HepG2 (cell line): ENCODE measurements at regions not wholly inside any gene's neighbourhood (a gene's known extent, or its start where the extent isn't known, plus 50 kb on each side); places are given as distances from the start of the nearest gene placed in this dataset.

ENCODE experiments used
- ATAC-seq: fragments of 200-7000 bp; cut with Tn5 transposase; 3 replicates; pipeline ENCODE4 v1.9.1; 2020; ENCODE audit warnings: mild to moderate bottlenecking, moderate library complexity
- BruUV-seq: library from RNA; stranded (reverse); fragments of 400-500 nt; replicated peaks from 2 replicates; lab custom pipeline; 2021; lab: Mats Ljungman, UMichigan
- CTCF ChIA-PET: fragments of 300-600 bp; formaldehyde crosslinking; extraction: SDS; loops from one replicate; lab custom pipeline; 2021; ENCODE audit warnings: low total read pairs, inconsistent platforms, low intra/inter-chr PET ratio; lab: Yijun Ruan, JAX
- POLR2A ChIA-PET: fragments of 350-600 bp; sonication (Branson Sonifier 250); formaldehyde crosslinking; loops from one replicate; lab custom pipeline; 2020; ENCODE audit warnings: antibody characterized with exemption, inconsistent platforms; lab: Yijun Ruan, JAX
- DNase-seq: peaks from one replicate; pipeline ENCODE4 v3.0.0-alpha.2; 2015; ENCODE audit warnings: low spot score
- FAIRE-seq: peaks from 3 replicates; lab custom pipeline; 2011; peaks lifted over from hg19 to GRCh38; lab: Jason Lieb, UNC
- H2AFZ ChIP-seq: one replicate; pipeline ENCODE4 v1.6.1; 2011; ENCODE audit warnings: low read length, inconsistent platforms
- H3K27ac ChIP-seq: fragments of 300-600 bp; 3 replicates; pipeline ENCODE4 v1.8.0; 2011; ENCODE audit warnings: mixed run types, mild to moderate bottlenecking, mixed read lengths, low read length, inconsistent platforms; ENCODE audit not compliant: insufficient read depth; ENCODE audit errors: extremely low read length
- H3K27me3 ChIP-seq, 2 experiments: fragments of 200-600 bp in 1 of 2; 2 replicates in 1 of 2; 3 replicates in 1 of 2; pipeline versions ENCODE4 v1.6.0 to v1.8.0; 2011; ENCODE audit warnings: low read length in 2 of 2, mild to moderate bottlenecking in 2 of 2, moderate library complexity in 2 of 2, inconsistent platforms in 1 of 2; ENCODE audit not compliant: insufficient read depth in 2 of 2, control insufficient read depth in 1 of 2
- H3K36me3 ChIP-seq, 2 experiments: fragments of 200-600 bp in 1 of 2; replicated peaks in 1 of 2; 2 replicates in 1 of 2; 3 replicates in 1 of 2; pipeline versions ENCODE4 v1.5.1 to v1.8.0; 2011; ENCODE audit warnings: low read length in 2 of 2, inconsistent platforms in 1 of 2; ENCODE audit not compliant: insufficient read depth in 2 of 2, control insufficient read depth in 1 of 2
- H3K4me1 ChIP-seq: 2 replicates; pipeline ENCODE4 v1.5.1; 2012; ENCODE audit warnings: low read length, inconsistent platforms; ENCODE audit not compliant: insufficient read depth
- H3K4me2 ChIP-seq: 2 replicates; pipeline ENCODE4 v1.6.0; 2011; ENCODE audit warnings: low read depth, low read length, inconsistent platforms
- H3K4me3 ChIP-seq, 3 experiments: fragments of 200-600 bp in 1 of 3; sonication (generic), shearing (Covaris generic) in 1 of 3; replicated peaks in 1 of 3; 2 replicates each; pipeline ENCODE4 v1.5.1; 2011 to 2016; ENCODE audit warnings: low read length in 3 of 3, inconsistent platforms in 2 of 3, low read depth in 2 of 3, mild to moderate bottlenecking in 2 of 3, control low read depth in 1 of 3, mixed read lengths in 1 of 3; ENCODE audit not compliant: insufficient read depth in 1 of 3
- H3K79me2 ChIP-seq: one replicate; pipeline ENCODE4 v1.6.1; 2011; ENCODE audit warnings: low read length, inconsistent platforms; ENCODE audit not compliant: insufficient read depth
- H3K9ac ChIP-seq: 2 replicates; pipeline ENCODE4 v1.6.0; 2011; ENCODE audit warnings: mild to moderate bottlenecking, low read depth, low read length, inconsistent platforms; ENCODE audit not compliant: insufficient read depth
- H3K9me3 ChIP-seq: 2 replicates; pipeline ENCODE4 v1.5.1; 2012; ENCODE audit warnings: mild to moderate bottlenecking, low read length
- H4K20me1 ChIP-seq: 2 replicates; pipeline ENCODE4 v1.6.0; 2011; ENCODE audit warnings: inconsistent platforms, mild to moderate bottlenecking, low read length, moderate library complexity; ENCODE audit not compliant: insufficient read depth
- BRD4 ChIP-seq: sonication (generic); formaldehyde crosslinking; IDR thresholded peaks from 2 replicates; pipeline ENCODE4 v1.4.0; 2020; ENCODE audit warnings: missing genetic modification reagents
- CBX1 ChIP-seq: IDR thresholded peaks from one replicate; pipeline ENCODE4 v1.6.1; 2016; ENCODE audit warnings: antibody characterized with exemption, low read depth
- E2F5 ChIP-seq: sonication (generic); formaldehyde crosslinking; conservative IDR thresholded peaks from 2 replicates; pipeline ENCODE4 v1.4.0; 2020; ENCODE audit warnings: missing genetic modification reagents
- KDM3A ChIP-seq: IDR thresholded peaks from 2 replicates; pipeline ENCODE4 v1.6.1; 2018; ENCODE audit warnings: low read depth, missing compliant biosample characterization
- MAFF ChIP-seq: IDR thresholded peaks from 2 replicates; pipeline ENCODE4 v1.6.1; 2011; ENCODE audit warnings: low read depth, low read length, improper control_type of control experiment
- MAFK ChIP-seq, 2 experiments: IDR thresholded peaks in 1 of 2; conservative IDR thresholded peaks in 1 of 2; 2 replicates each; pipeline ENCODE4 v1.6.1; 2011; ENCODE audit warnings: improper control_type of control experiment in 2 of 2, low read length in 2 of 2
- NCOR1 ChIP-seq: fragments of 200-600 bp; sonication (generic); IDR thresholded peaks from 2 replicates; pipeline ENCODE4 v1.7.0; 2017; ENCODE audit warnings: antibody characterized with exemption, low read length, borderline replicate concordance
- NFKBIZ ChIP-seq: IDR thresholded peaks from 2 replicates; pipeline ENCODE4 v1.6.1; 2018; ENCODE audit warnings: missing genetic modification reagents, missing compliant biosample characterization
- TBX3 ChIP-seq: fragments of 450-650 bp; IDR thresholded peaks from 2 replicates; pipeline ENCODE4 v1.6.1; 2017; ENCODE audit warnings: antibody characterized with exemption, mild to moderate bottlenecking, inconsistent platforms, borderline replicate concordance
- ZIK1 ChIP-seq: sonication (generic); formaldehyde crosslinking; IDR thresholded peaks from 2 replicates; pipeline ENCODE4 v1.5.0; 2020; ENCODE audit warnings: mild to moderate bottlenecking, low read depth, missing genetic modification reagents, borderline replicate concordance
- ZKSCAN1 ChIP-seq: fragments of 150-350 bp; IDR thresholded peaks from 2 replicates; pipeline ENCODE4 v1.6.1; 2014; ENCODE audit warnings: low read length
- ZNF501 ChIP-seq: sonication (generic); formaldehyde crosslinking; IDR thresholded peaks from 2 replicates; pipeline ENCODE4 v1.5.1; 2020; ENCODE audit warnings: mild to moderate bottlenecking, moderate library complexity, missing genetic modification reagents
- ZNF619 ChIP-seq: sonication (generic); formaldehyde crosslinking; IDR thresholded peaks from 2 replicates; pipeline ENCODE4 v1.4.0; 2020; ENCODE audit warnings: mild to moderate bottlenecking, missing genetic modification reagents
- ZNF652 ChIP-seq: IDR thresholded peaks from 2 replicates; pipeline ENCODE4 v1.6.1; 2016; ENCODE audit warnings: low read depth, borderline replicate concordance
- ZNF780A ChIP-seq: sonication (generic); formaldehyde crosslinking; IDR thresholded peaks from 2 replicates; pipeline ENCODE4 v1.8.0; 2022; ENCODE audit warnings: mild to moderate bottlenecking, missing genetic modification reagents, moderate library complexity
- WGBS: methylation state at CpG from one replicate; pipeline ENCODE4 v1.1.6; 2017; ENCODE audit warnings: low lambda C conversion rate; 5-methylcytosine and 5-hydroxymethylcytosine counted together
- in situ Hi-C: cut with HindIII; loops from 2 replicates; pipeline ENCODE4 v1.10.0; 2017; ENCODE audit warnings: low pct_unique_long_range_greater_than_20kb; ENCODE audit not compliant: extremely low pct_ligation_motif_present
- intact Hi-C: fragments of 100-400 bp; cut with micrococcal nuclease; formaldehyde crosslinking; loops from one replicate; pipeline ENCODE4 v1.10.0; 2022; ENCODE audit not compliant: unreplicated experiment
- TF ChIP-seq, protein P1 (sequence below): sonication (generic); formaldehyde crosslinking; IDR thresholded peaks from 2 replicates; pipeline ENCODE4 v1.8.1; 2022; ENCODE audit warnings: mild to moderate bottlenecking, missing genetic modification reagents
- TF ChIP-seq, protein P2 (sequence below): sonication (generic); formaldehyde crosslinking; IDR thresholded peaks from 2 replicates; pipeline ENCODE4 v1.4.0; 2020; ENCODE audit warnings: mild to moderate bottlenecking, missing genetic modification reagents

DNA sequence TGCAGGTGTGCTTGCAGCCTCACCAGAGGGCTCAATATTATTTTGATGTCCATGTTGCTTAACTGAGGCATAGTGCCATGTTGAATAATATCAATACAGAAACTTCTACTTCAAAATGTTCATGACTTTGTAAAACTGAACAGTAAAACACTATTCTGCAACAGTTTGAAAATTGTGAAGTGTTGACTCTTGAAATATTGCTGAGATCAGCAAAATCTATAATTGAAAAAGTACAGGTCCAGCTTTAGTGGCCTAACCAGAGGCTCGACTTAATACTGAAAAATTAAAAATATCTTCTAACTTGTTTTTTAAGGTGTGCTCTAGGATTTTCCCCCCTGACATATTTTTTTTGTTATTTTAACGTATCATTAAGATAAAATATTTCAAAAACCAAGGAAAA, 1460.7 kb downstream of the EFNB2 start:
- H3K27me3 ChIP-seq = no peaks in the 10 kb centered on the region
- ATAC-seq = no peak
- no peak overlapping the region for H3K9ac ChIP-seq
- CTCF ChIA-PET = no interaction called here
- H2AFZ ChIP-seq = no peak overlapping the region
- WGBS = 0% methylated on average over 2 of the region's 2 CpGs
- H3K9me3 ChIP-seq = peaks cover 14% of the 10 kb centered on the region; the same call in 1 of the 2 replicates
- no peaks in the 10 kb centered on the region for H4K20me1 ChIP-seq
- H3K4me2 ChIP-seq = no peak overlapping the region
- in situ Hi-C loops = no loop called here
- no peak overlapping the region for H3K4me3 ChIP-seq
- H3K36me3 ChIP-seq = no peaks in the 10 kb centered on the region
- no TSS peak for BruUV-seq
- no peak overlapping the region for H3K27ac ChIP-seq
- H3K4me1 ChIP-seq = no peaks in the 10 kb centered on the region
- no peak for DNase-seq
- intact Hi-C loops = no loop called here
- POLR2A ChIA-PET = no interaction called here
- FAIRE-seq = no peak
- no peak for TF ChIP-seq ZNF501 (CRISPR knock-in tag)
- peak; percentile 99 for TF ChIP-seq MAFF
- no peak for TF ChIP-seq TBX3
- TF ChIP-seq ZIK1 (CRISPR knock-in tag) = no peak
- TF ChIP-seq MAFK (conservative IDR thresholded peaks at IDR 0.05 in 1 of 2, IDR thresholded peaks at IDR 0.05 in 1 of 2; ENCODE audit: low read length in 2 of 2) = peak; percentile 97 to 100
- no peaks in the 10 kb centered on the region for H3K79me2 ChIP-seq

DNA sequence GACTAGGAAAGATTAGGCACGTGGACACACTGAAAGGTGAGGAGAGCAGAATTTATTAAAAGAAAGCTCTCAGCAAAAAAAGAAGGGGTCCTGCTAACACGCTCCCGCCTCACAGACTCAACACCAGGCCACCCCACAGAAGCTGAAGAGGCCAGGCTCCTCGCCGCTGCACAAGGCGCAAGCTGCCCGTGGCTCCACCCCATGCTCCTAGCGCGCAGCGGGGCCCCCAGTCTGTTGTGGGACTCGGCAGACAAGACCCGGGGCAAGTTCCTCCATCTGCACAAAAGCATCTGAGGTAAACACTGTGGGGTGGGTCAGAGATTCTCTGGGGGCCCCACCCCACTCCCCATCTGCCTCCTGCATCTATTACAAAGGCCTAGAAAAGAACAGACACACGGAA, 1462.4 kb downstream of the EFNB2 start:
- DNase-seq = no peak
- ChIA-PET POLR2A (no interaction called here), CTCF (no interaction called here)
- Histone ChIP-seq H3K27ac (no peak overlapping the region), H4K20me1 (no peaks in the 10 kb centered on the region), H3K9ac (no peak overlapping the region), H3K36me3 (no peaks in the 10 kb centered on the region), H2AFZ (no peak overlapping the region), H3K4me3 (no peak overlapping the region), H3K9me3 (peaks cover 18% of the 10 kb centered on the region; the same call in 1 of the 2 replicates), H3K79me2 (no peaks in the 10 kb centered on the region), H3K4me2 (no peak overlapping the region), H3K27me3 (no peaks in the 10 kb centered on the region), H3K4me1 (no peaks in the 10 kb centered on the region)
- no peak for FAIRE-seq
- in situ Hi-C loops (no loop called here), intact Hi-C loops (no loop called here)
- 35% methylated on average over 4 of the region's 13 CpGs for WGBS
- no peak for ATAC-seq
- BruUV-seq = no TSS peak
- no peak for TF ChIP-seq E2F5 (CRISPR knock-in tag)
- TF ChIP-seq KDM3A (CRISPR knock-in tag) = no peak
- no peak for TF ChIP-seq ZNF619 (CRISPR knock-in tag)
- TF ChIP-seq NFKBIZ (CRISPR knock-in tag) = no peak
- no peak for TF ChIP-seq CBX1
- TF ChIP-seq BRD4 = no peak
- TF ChIP-seq, protein P1, sequence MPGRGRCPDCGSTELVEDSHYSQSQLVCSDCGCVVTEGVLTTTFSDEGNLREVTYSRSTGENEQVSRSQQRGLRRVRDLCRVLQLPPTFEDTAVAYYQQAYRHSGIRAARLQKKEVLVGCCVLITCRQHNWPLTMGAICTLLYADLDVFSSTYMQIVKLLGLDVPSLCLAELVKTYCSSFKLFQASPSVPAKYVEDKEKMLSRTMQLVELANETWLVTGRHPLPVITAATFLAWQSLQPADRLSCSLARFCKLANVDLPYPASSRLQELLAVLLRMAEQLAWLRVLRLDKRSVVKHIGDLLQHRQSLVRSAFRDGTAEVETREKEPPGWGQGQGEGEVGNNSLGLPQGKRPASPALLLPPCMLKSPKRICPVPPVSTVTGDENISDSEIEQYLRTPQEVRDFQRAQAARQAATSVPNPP (CRISPR knock-in tag) = no peak
- TF ChIP-seq, protein P2, sequence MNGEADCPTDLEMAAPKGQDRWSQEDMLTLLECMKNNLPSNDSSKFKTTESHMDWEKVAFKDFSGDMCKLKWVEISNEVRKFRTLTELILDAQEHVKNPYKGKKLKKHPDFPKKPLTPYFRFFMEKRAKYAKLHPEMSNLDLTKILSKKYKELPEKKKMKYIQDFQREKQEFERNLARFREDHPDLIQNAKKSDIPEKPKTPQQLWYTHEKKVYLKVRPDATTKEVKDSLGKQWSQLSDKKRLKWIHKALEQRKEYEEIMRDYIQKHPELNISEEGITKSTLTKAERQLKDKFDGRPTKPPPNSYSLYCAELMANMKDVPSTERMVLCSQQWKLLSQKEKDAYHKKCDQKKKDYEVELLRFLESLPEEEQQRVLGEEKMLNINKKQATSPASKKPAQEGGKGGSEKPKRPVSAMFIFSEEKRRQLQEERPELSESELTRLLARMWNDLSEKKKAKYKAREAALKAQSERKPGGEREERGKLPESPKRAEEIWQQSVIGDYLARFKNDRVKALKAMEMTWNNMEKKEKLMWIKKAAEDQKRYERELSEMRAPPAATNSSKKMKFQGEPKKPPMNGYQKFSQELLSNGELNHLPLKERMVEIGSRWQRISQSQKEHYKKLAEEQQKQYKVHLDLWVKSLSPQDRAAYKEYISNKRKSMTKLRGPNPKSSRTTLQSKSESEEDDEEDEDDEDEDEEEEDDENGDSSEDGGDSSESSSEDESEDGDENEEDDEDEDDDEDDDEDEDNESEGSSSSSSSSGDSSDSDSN (CRISPR knock-in tag) = no peak
- no peak for TF ChIP-seq ZNF652
- TF ChIP-seq NCOR1 = no peak
- no peak for TF ChIP-seq ZNF780A (CRISPR knock-in tag)
- TF ChIP-seq ZKSCAN1 = no peak
